A549 (cell line): ENCODE measurements at regions not wholly inside any gene's neighbourhood (a gene's known extent, or its start where the extent isn't known, plus 50 kb on each side); places are given as distances from the start of the nearest gene placed in this dataset.

Experiments used
- ATAC-seq, 2 experiments: fragments of 200-7000 bp in 1 of 2; fragments of >200 bp in 1 of 2; cut with Nextera tagmentation in 1 of 2; cut with Tn5 transposase in 1 of 2; 3 replicates each; pipeline versions ENCODE4 v1.8.0 to v1.9.1; 2018 to 2020; ENCODE audit warnings: mild to moderate bottlenecking in 1 of 2, moderate library complexity in 1 of 2
- CTCF ChIA-PET: fragments of 300-600 bp; sonication (Branson Sonifier 250); formaldehyde crosslinking; extraction: SDS; loops from one replicate; lab custom pipeline; 2021; ENCODE audit warnings: antibody characterized with exemption, inconsistent platforms; lab: Yijun Ruan, JAX
- POLR2A ChIA-PET: fragments of 350-600 bp; formaldehyde crosslinking; extraction: SDS; loops from one replicate; lab custom pipeline; 2021; ENCODE audit warnings: antibody characterized with exemption, inconsistent platforms; lab: Yijun Ruan, JAX
- DNase-seq, 2 experiments: peaks; one replicate each; pipeline versions ENCODE4 v3.0.0 to v3.0.0-alpha.2; 2011 to 2016; ENCODE audit warnings: low read depth in 1 of 2, low spot score in 1 of 2
- FAIRE-seq: peaks from 2 replicates; lab custom pipeline; 2011; peaks lifted over from hg19 to GRCh38; lab: Jason Lieb, UNC
- H3K27ac ChIP-seq, 2 experiments: fragments of >200 bp; sonication (Bioruptor Twin); formaldehyde crosslinking; 3 replicates each; pipeline ENCODE4 v1.5.1; 2016 to 2017
- H3K4me1 ChIP-seq: fragments of >200 bp; sonication (Bioruptor Twin); formaldehyde crosslinking; 3 replicates; pipeline ENCODE4 v1.6.1; 2016
- H3K4me2 ChIP-seq: fragments of >200 bp; sonication (Bioruptor Twin); formaldehyde crosslinking; 3 replicates; pipeline ENCODE4 v1.6.1; 2016
- H3K4me3 ChIP-seq: fragments of >200 bp; sonication (Bioruptor Twin); formaldehyde crosslinking; 3 replicates; pipeline ENCODE4 v1.5.1; 2016
- H3K9me3 ChIP-seq: fragments of >200 bp; sonication (Bioruptor Twin); formaldehyde crosslinking; 3 replicates; pipeline ENCODE4 v1.6.1; 2016
- CEBPB ChIP-seq, 2 experiments: fragments of >200 bp in 1 of 2; sonication (Bioruptor Twin) in 1 of 2; formaldehyde crosslinking in 1 of 2; IDR thresholded peaks; 2 replicates each; pipeline ENCODE4 v1.6.1; 2012 to 2016
- CHD2 ChIP-seq: fragments of 150-350 bp; IDR thresholded peaks from 2 replicates; pipeline ENCODE4 v1.6.1; 2014; ENCODE audit warnings: low read length; ENCODE audit not compliant: partially characterized antibody
- CHD4 ChIP-seq: fragments of 200-600 bp; sonication (generic); IDR thresholded peaks from 2 replicates; pipeline ENCODE4 v1.6.1; 2016; ENCODE audit warnings: antibody characterized with exemption, mild to moderate bottlenecking, borderline replicate concordance
- CTCF ChIP-seq: fragments of >200 bp; sonication (Bioruptor Twin); formaldehyde crosslinking; IDR thresholded peaks from 3 replicates; pipeline ENCODE4 v1.5.1; 2016
- EHF ChIP-seq: fragments of 250-450 bp; sonication (Bioruptor Pico); IDR thresholded peaks from 2 replicates; pipeline ENCODE4 v1.5.0; 2020; ENCODE audit warnings: mild to moderate bottlenecking
- ELK1 ChIP-seq: fragments of 150-350 bp; IDR thresholded peaks from 2 replicates; pipeline ENCODE4 v1.6.1; 2014; ENCODE audit warnings: low read depth, mild to moderate bottlenecking, low read length
- FOSB ChIP-seq: fragments of 250-450 bp; sonication (Bioruptor Pico); IDR thresholded peaks from 2 replicates; pipeline ENCODE4 v1.5.0; 2020; ENCODE audit warnings: mild to moderate bottlenecking, moderate library complexity
- HES2 ChIP-seq: fragments of >200 bp; sonication (Bioruptor Twin); formaldehyde crosslinking; IDR thresholded peaks from 2 replicates; pipeline ENCODE4 v1.6.1; 2016
- HEYL ChIP-seq: fragments of 250-450 bp; sonication (Bioruptor Pico); IDR thresholded peaks from 2 replicates; pipeline ENCODE4 v1.8.0; 2021; ENCODE audit warnings: mild to moderate bottlenecking, moderate library complexity
- HOXB13 ChIP-seq: fragments of 250-450 bp; sonication (Bioruptor Pico); IDR thresholded peaks from 2 replicates; pipeline ENCODE4 v1.5.0; 2020; ENCODE audit warnings: low read depth, mild to moderate bottlenecking, moderate library complexity
- HOXB5 ChIP-seq: fragments of 250-450 bp; sonication (Bioruptor Pico); IDR thresholded peaks from 2 replicates; pipeline ENCODE4 v1.5.0; 2020; ENCODE audit warnings: mild to moderate bottlenecking, moderate library complexity
- RCOR1 ChIP-seq: fragments of 150-350 bp; IDR thresholded peaks from 2 replicates; pipeline ENCODE4 v1.6.1; 2014; ENCODE audit warnings: antibody characterized with exemption, low read length, low read depth
- SREBF2 ChIP-seq: fragments of 450-650 bp; IDR thresholded peaks from 2 replicates; pipeline ENCODE4 v1.6.1; 2014; ENCODE audit warnings: mild to moderate bottlenecking, moderate library complexity
- TFCP2L1 ChIP-seq: fragments of 250-450 bp; sonication (Bioruptor Pico); IDR thresholded peaks from 2 replicates; pipeline ENCODE4 v1.5.0; 2021; ENCODE audit warnings: mild to moderate bottlenecking
- TP53 ChIP-seq: fragments of 250-450 bp; sonication (Bioruptor Pico); IDR thresholded peaks from 2 replicates; pipeline ENCODE4 v1.5.0; 2021; ENCODE audit warnings: mild to moderate bottlenecking, moderate library complexity
- ZFP36 ChIP-seq: fragments of 450-650 bp; IDR thresholded peaks from 2 replicates; pipeline ENCODE4 v1.6.1; 2014; ENCODE audit warnings: borderline replicate concordance; ENCODE audit not compliant: partially characterized antibody
- WGBS: methylation state at CpG from one replicate; pipeline ENCODE4 v1.1.6; 2017; ENCODE audit errors: missing lambda C conversion rate; 5-methylcytosine and 5-hydroxymethylcytosine counted together
- TF ChIP-seq, protein P1 (sequence below): fragments of >200 bp; sonication (Bioruptor Twin); formaldehyde crosslinking; IDR thresholded peaks from 3 replicates; pipeline ENCODE4 v1.6.1; 2016
- TF ChIP-seq, protein P2 (sequence below): IDR thresholded peaks from 2 replicates; pipeline ENCODE4 v1.6.1; 2012
- TF ChIP-seq, protein P3 (sequence below): IDR thresholded peaks from 2 replicates; pipeline ENCODE4 v1.6.1; 2012

DNA sequence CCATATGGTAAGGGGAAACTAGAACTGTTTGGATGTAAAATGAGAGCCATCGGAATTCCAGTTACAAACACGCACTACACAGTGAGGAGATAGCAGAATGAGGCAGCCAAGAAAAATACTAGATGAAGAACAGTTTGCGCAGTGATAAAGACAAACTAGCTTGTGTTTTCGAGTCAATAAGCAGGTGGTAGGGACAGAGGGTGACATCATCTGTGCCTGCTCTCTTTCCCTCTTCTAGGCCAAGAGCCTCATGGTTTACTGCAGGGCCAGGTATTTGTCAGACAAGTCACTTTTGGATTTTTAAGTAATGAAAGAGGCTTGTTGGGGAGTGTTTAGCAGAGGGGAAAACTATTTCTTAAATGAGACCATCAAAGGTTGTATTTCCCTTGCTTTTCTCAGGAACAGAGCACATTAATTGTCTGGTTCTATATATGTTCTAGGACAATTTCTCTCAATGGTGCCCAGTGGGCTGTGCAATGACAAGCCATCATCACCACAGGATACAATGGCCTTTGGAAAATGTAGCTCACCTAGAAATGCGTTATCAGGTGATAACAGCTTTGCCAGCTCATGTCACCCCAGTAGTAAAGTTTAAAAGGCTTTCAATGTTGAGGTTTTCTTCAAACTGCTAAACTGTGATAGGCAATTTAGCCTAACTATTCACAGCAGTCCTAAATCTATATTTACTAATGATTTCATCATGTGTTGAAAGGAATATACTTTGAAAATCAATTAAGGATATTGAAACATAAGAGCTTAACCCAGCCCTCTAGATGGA is 1210.3 kb upstream of the ZEB2 start:
- no peak for TF ChIP-seq HES2
- TF ChIP-seq, protein P1, sequence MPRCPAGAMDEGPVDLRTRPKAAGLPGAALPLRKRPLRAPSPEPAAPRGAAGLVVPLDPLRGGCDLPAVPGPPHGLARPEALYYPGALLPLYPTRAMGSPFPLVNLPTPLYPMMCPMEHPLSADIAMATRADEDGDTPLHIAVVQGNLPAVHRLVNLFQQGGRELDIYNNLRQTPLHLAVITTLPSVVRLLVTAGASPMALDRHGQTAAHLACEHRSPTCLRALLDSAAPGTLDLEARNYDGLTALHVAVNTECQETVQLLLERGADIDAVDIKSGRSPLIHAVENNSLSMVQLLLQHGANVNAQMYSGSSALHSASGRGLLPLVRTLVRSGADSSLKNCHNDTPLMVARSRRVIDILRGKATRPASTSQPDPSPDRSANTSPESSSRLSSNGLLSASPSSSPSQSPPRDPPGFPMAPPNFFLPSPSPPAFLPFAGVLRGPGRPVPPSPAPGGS: no peak
- TF ChIP-seq, protein P2, sequence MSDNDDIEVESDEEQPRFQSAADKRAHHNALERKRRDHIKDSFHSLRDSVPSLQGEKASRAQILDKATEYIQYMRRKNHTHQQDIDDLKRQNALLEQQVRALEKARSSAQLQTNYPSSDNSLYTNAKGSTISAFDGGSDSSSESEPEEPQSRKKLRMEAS: no peak
- TF ChIP-seq RCOR1: no peak
- TF ChIP-seq CHD4: no peak
- no peak for TF ChIP-seq SREBF2
- Histone ChIP-seq H3K4me1 (no peaks in the 10 kb centered on the region), H3K9me3 (no peaks in the 10 kb centered on the region), H3K4me3 (no peak overlapping the region), H3K27ac (no peak overlapping the region), H3K4me2 (no peak overlapping the region)
- WGBS: 72% methylated on average over 5 of the region's 5 CpGs
- DNase-seq (no peak), FAIRE-seq (no peak), ATAC-seq (no peak)
- CTCF ChIA-PET: interaction anchor here (0.5 kb wide), 1 partner anchor 1854 kb away, joined by 3 read pairs; no protein-coding TSS in a partner anchor
- POLR2A ChIA-PET: no interaction called here

DNA sequence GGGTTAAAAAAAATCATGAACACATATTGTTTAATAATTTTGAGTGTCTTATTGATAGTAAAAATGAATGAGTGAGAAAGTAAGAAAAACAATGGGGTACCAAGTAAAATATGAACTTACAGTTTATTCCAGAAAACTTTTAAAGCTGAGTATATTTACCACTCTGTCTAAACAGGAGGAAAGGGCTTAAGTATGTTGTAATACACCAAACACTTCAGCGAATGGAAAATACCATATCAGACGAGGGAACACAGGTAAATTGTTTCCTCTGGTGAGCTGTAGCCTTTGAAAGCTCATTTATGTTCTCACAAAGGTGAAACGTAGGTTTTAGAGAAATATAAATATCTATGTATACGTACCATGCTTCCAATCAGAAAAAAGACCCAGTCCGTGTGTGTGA is 1209.6 kb upstream of the ZEB2 start:
- no peak for DNase-seq
- WGBS: 51% methylated on average over 5 of the region's 5 CpGs
- FAIRE-seq: no peak
- Histone ChIP-seq H3K27ac (no peak overlapping the region), H3K4me3 (no peak overlapping the region), H3K9me3 (no peaks in the 10 kb centered on the region), H3K4me2 (no peak overlapping the region), H3K4me1 (no peaks in the 10 kb centered on the region)
- ATAC-seq: no peak
- POLR2A ChIA-PET: no interaction called here
- TF ChIP-seq ZFP36 (no peak), CHD2 (no peak), EHF (CRISPR knock-in tag) (no peak), CEBPB (IDR thresholded peaks at IDR 0.05) (no peak), HOXB13 (CRISPR knock-in tag) (no peak), HEYL (CRISPR knock-in tag) (no peak), HOXB5 (CRISPR knock-in tag) (no peak), ELK1 (no peak), TFCP2L1 (no peak), FOSB (CRISPR knock-in tag) (no peak), TP53 (no peak), CTCF (no peak)
- TF ChIP-seq, protein P1: no peak
- TF ChIP-seq, protein P2: no peak
- TF ChIP-seq, protein P3, sequence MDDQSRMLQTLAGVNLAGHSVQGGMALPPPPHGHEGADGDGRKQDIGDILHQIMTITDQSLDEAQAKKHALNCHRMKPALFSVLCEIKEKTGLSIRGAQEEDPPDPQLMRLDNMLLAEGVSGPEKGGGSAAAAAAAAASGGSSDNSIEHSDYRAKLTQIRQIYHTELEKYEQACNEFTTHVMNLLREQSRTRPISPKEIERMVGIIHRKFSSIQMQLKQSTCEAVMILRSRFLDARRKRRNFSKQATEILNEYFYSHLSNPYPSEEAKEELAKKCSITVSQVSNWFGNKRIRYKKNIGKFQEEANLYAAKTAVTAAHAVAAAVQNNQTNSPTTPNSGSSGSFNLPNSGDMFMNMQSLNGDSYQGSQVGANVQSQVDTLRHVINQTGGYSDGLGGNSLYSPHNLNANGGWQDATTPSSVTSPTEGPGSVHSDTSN: no peak
- CTCF ChIA-PET: interaction anchor here (0.5 kb wide), 1 partner anchor 1853 kb away, joined by 3 read pairs; no protein-coding TSS in a partner anchor
